Mucosa of rectum (tissue), 2 donors: ENCODE measurements at regions not wholly inside any gene's neighbourhood (a gene's known extent, or its start where the extent isn't known, plus 50 kb on each side); places are given as distances from the start of the nearest gene placed in this dataset.

Source experiments
- H3K27ac ChIP-seq, 2 donors: one replicate each; pipeline ENCODE4 v1.7.0; 2013; ENCODE audit warnings: inconsistent platforms in 2 of 2, low read depth in 2 of 2, low read length in 2 of 2
- H3K27me3 ChIP-seq, 2 donors: one replicate each; pipeline ENCODE4 v1.7.0; 2013; ENCODE audit warnings: low read length in 2 of 2; ENCODE audit not compliant: control insufficient read depth in 2 of 2, insufficient read depth in 2 of 2
- H3K36me3 ChIP-seq, 2 donors: one replicate each; pipeline ENCODE4 v1.7.0; 2013; ENCODE audit warnings: low read length in 2 of 2; ENCODE audit not compliant: control insufficient read depth in 2 of 2, insufficient read depth in 2 of 2
- H3K4me1 ChIP-seq, 2 donors: one replicate each; pipeline ENCODE4 v1.7.0; 2013; ENCODE audit warnings: low read length in 2 of 2, mild to moderate bottlenecking in 1 of 2; ENCODE audit not compliant: control insufficient read depth in 2 of 2, insufficient read depth in 2 of 2
- H3K4me3 ChIP-seq, 2 donors: one replicate each; pipeline ENCODE4 v1.7.0; 2013; ENCODE audit warnings: low read length in 2 of 2
- H3K9ac ChIP-seq, 2 donors: one replicate each; pipeline ENCODE4 v1.7.0; 2013; ENCODE audit warnings: low read length in 2 of 2, low read depth in 1 of 2, mild to moderate bottlenecking in 1 of 2
- H3K9me3 ChIP-seq, 2 donors: one replicate each; pipeline ENCODE4 v1.7.0; 2013; ENCODE audit warnings: low read length in 2 of 2; ENCODE audit not compliant: control insufficient read depth in 2 of 2
- donor health status: healthy.
- donor health status: Normal muscosa, but diverticular disease.

DNA sequence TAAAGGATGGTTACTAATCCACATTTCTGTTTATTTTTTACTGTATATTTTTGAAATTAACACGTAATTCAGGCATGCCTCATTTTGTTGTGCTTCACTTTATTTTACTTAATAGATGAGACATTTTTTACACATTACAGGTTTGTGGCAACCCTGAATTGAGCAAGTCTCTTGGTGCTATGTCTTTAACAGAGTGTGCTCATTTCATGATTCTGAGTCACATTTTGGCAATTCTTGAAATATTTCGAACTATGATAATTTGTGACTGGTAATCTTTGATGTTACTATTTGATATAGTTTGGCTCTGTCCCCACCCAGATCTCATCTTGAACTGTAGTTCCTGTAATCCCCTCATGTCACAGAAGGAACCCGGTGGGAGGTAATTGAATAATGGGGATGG is 1120.5 kb upstream of the FLRT2 start:
- Histone ChIP-seq H3K9me3 (no peaks in the 10 kb centered on the region), H3K4me3 (no peak overlapping the region), H3K4me1 (no peaks in the 10 kb centered on the region), H3K27ac (no peak overlapping the region), H3K27me3 (no peaks in the 10 kb centered on the region), H3K9ac (no peak overlapping the region), H3K36me3 (no peaks in the 10 kb centered on the region)

DNA sequence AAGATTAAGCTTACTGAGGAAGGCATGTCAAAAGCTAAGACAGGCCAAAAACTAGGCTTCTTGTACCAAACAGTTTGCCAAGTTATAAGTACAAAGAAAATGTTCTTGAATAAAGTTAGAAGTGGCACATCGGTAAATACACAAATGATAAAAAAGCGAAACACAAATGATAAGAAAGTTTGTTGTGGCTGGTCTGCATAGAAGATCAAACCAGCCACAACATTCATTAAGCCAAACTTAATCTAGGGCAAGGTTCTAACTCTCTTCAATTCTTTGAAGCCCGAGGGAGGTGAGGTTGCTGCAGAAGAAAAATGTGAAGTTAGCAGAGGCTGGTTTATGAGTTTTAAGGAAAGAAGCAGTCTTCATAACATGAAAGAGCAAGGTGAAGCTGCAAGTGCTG is 1119.6 kb upstream of the FLRT2 start:
- H3K9ac ChIP-seq, result no peak overlapping the region
- H3K27me3 ChIP-seq, result no peaks in the 10 kb centered on the region
- no peaks in the 10 kb centered on the region for H3K4me1 ChIP-seq
- no peaks in the 10 kb centered on the region for H3K36me3 ChIP-seq
- no peaks in the 10 kb centered on the region for H3K9me3 ChIP-seq
- no peak overlapping the region for H3K27ac ChIP-seq
- no peak overlapping the region for H3K4me3 ChIP-seq

DNA sequence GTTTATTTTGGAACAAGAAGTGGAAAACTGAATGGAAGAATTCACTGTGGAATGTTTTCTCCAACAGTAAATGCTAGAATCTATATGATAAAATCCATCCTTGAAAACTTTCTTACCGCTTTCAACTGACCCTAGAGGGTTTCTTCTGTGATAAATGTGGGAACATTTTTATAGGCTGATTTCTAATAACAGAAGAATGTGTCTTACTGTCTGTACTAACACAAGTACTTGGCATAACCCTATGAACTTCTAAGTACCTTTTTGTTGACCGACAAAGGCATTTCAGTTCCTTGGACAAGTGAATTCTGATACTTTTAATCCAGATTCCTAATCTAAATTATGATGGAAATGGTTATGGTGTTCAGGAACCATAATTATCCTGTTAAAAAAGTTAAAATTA is 1109.7 kb upstream of the FLRT2 start:
- Histone ChIP-seq H3K9ac (no peak overlapping the region), H3K4me1 (no peaks in the 10 kb centered on the region), H3K4me3 (no peak overlapping the region), H3K36me3 (no peaks in the 10 kb centered on the region), H3K9me3 (peaks cover 5 to 7% of the 10 kb centered on the region in 2 donors), H3K27me3 (no peaks in the 10 kb centered on the region), H3K27ac (no peak overlapping the region)

DNA sequence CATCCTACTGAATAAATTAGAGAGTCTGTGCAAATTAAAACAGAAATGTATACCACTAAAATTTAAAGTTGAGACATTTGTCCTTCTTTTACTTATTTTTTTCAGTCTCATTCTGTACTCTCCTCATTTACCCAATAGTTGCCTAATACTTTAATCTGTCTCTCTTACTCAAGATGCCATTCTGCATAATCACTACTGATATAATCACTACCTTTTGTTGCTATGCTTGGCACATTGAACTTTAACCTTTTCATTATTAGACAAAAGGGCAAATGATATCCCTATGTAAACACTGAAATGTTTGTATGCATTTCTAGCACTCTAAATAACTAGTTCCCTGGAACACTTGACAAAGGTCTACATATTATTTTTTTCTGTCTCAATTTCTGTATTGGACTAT is 1108.3 kb upstream of the FLRT2 start:
- Histone ChIP-seq H3K9ac (no peak overlapping the region), H3K4me3 (no peak overlapping the region), H3K9me3 (peaks cover 5 to 7% of the 10 kb centered on the region in 2 donors), H3K27ac (no peak overlapping the region), H3K36me3 (no peaks in the 10 kb centered on the region), H3K27me3 (no peaks in the 10 kb centered on the region), H3K4me1 (no peaks in the 10 kb centered on the region)

DNA sequence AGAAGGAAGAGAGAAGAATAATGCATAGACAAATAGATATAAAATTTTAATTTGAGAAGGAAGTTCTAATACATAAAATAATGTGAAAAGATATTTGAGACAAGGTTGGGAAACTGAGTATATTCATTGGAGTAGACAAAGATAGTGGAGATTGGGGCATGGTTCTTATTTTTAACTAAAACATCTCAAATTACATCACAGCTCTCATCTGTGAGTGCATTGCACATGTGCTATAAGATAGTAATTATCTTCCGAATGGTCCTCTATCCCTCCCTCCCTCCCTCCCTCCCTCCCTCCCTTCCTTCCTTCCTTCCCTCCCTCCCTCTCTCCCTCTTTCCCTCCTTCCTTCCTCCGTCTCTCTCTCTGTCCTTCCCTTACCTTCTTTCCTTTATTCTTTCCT is 1104.0 kb upstream of the FLRT2 start:
- no peaks in the 10 kb centered on the region for H3K9me3 ChIP-seq
- H3K9ac ChIP-seq, result no peak overlapping the region
- no peaks in the 10 kb centered on the region for H3K4me1 ChIP-seq
- H3K36me3 ChIP-seq, result no peaks in the 10 kb centered on the region
- no peaks in the 10 kb centered on the region for H3K27me3 ChIP-seq
- H3K4me3 ChIP-seq, result no peak overlapping the region
- no peak overlapping the region for H3K27ac ChIP-seq

DNA sequence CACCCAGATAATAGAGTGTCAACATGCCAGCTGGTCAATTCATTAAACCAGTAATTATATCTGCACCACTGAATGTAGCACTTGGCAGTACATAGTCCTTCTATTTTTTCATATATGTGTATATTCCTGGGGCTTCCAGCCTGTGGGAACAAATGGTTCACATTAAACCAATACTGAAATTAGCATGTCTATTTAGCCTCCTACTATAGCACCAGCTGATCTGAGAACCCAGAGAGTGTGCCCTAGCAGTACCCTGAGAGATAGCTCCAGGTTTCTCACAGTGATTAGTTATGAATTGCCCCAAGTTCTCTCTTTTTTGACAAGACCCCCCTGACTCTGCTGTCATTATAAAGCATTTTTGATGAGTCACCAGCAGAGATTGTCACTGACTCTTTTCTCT is 1097.3 kb upstream of the FLRT2 start:
- H3K9ac ChIP-seq, result no peak overlapping the region
- H3K9me3 ChIP-seq, result no peaks in the 10 kb centered on the region
- no peaks in the 10 kb centered on the region for H3K27me3 ChIP-seq
- no peak overlapping the region for H3K27ac ChIP-seq
- H3K4me1 ChIP-seq, result no peaks in the 10 kb centered on the region
- H3K36me3 ChIP-seq, result no peaks in the 10 kb centered on the region
- H3K4me3 ChIP-seq, result no peak overlapping the region

DNA sequence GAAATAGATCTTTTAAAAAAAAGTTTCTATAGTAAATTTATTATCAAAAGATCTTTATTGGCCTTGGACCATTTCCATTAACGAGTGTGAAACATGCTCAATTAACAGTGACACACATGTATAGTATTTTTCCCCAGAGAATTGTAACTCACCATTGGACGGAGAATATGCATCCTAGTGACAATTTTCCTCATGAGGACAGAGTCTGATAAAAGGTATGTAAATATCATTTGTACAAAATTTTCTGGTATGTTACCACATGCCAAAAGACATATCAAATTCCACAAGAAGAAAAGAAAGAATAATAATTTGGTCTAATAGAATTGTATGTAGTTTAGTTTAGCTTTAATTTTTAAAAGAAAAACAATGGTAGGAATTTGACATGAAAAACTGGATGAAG is 1096.0 kb upstream of the FLRT2 start:
- H3K27ac ChIP-seq, result no peak overlapping the region
- no peaks in the 10 kb centered on the region for H3K4me1 ChIP-seq
- H3K27me3 ChIP-seq, result no peaks in the 10 kb centered on the region
- no peak overlapping the region for H3K9ac ChIP-seq
- H3K9me3 ChIP-seq, result no peaks in the 10 kb centered on the region
- no peak overlapping the region for H3K4me3 ChIP-seq
- no peaks in the 10 kb centered on the region for H3K36me3 ChIP-seq

DNA sequence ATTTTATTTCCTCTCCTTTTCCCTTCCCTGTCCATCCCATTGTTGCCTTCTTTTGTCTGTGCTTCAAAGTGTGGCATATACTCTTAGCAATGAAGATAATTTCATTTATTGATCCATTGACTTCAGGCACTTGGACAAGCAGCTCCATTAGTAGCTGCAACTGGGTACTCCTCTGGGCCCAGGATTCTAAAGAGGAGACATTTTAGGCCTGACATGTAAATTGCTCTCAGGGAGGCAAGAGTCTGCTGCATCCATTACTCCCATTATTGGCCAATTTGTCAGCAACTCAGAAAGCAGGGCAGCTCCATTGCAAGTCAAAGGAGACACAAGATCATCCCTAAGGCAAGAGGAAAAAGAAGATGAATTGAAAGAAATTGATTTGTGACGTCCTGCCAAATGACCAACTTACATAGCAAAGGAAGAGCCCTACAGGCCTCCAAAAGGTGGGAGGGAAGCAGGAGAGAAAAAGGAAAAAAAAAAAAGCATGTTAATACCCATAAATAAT is 1094.1 kb upstream of the FLRT2 start:
- H3K36me3 ChIP-seq, result no peaks in the 10 kb centered on the region
- H3K27ac ChIP-seq, result no peak overlapping the region
- H3K27me3 ChIP-seq, result no peaks in the 10 kb centered on the region
- H3K9ac ChIP-seq, result no peak overlapping the region
- peaks cover 0 to 4% of the 10 kb centered on the region in 2 donors for H3K9me3 ChIP-seq
- no peak overlapping the region for H3K4me3 ChIP-seq
- H3K4me1 ChIP-seq, result no peaks in the 10 kb centered on the region

DNA sequence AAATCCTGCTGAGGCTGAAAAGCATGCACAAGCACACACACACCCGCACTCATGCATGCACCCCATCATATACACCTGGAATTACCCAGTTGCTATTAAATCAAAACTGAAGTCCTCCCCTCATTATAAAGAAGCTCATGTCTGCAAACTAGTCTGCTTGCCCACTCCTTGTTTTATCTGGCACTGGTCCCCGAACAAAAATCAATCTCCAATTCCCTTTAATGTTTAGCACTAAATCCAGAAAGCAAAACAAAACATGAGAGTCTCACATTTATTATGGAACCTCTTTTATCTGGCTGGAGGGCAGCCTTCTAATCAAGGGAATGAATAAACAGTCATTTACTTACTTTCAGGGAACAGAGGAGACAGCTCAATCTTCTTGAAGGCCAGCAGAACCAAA is 1093.4 kb upstream of the FLRT2 start:
- Histone ChIP-seq H3K9ac (no peak overlapping the region), H3K27me3 (no peaks in the 10 kb centered on the region), H3K36me3 (no peaks in the 10 kb centered on the region), H3K4me3 (no peak overlapping the region), H3K9me3 (peaks cover 0 to 4% of the 10 kb centered on the region in 2 donors), H3K27ac (no peak overlapping the region), H3K4me1 (no peaks in the 10 kb centered on the region)

DNA sequence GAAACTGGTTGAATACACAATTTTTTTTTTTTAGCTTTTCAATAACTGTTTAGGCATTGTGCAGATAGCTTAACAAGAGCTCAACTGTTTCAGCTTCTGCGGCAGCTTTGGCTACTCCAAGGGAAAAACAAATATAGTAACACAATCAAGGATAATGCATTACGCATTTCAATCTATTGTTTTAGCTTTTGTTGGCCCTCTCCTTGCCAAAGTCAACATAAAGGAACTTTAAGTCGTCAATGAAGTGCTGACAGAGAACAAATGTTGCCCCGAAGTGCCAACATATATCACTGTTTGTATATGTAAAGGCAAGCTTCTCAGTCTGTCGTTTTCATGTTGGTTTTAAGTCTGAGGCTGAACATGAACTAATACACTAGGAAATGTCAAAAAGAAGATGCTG is 1087.4 kb upstream of the FLRT2 start:
- Histone ChIP-seq H3K9ac (no peak overlapping the region), H3K36me3 (no peaks in the 10 kb centered on the region), H3K27me3 (no peaks in the 10 kb centered on the region)

DNA sequence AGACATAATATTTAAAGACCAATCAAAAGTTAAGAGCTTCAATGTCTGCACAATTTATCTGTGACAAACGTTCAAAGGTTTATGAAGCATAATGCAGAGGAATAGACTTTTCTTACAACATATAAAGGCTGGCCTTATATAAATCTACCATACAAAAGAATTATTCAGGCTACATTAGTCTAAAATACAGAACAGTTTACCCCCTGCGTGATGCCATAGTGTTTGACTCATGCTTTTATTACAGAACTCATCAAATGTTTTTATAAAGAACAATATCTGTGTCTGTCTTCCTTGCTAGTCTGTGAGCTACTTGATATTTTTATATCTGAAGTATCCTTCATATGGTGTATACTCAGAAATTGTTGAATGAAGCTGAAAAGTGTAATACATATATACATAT is 1084.5 kb upstream of the FLRT2 start:
- no peaks in the 10 kb centered on the region for H3K36me3 ChIP-seq

More for the DNA sequence above, 1087.4 kb upstream of the FLRT2 start:
- H3K4me1 ChIP-seq, result no peaks in the 10 kb centered on the region
- H3K27ac ChIP-seq, result no peak overlapping the region
- H3K9me3 ChIP-seq, result peaks cover 2 to 4% of the 10 kb centered on the region in 2 donors
- H3K4me3 ChIP-seq, result no peak overlapping the region

More for the DNA sequence above, 1084.5 kb upstream of the FLRT2 start:
- H3K4me3 ChIP-seq, result no peak overlapping the region
- H3K27ac ChIP-seq, result no peak overlapping the region
- no peaks in the 10 kb centered on the region for H3K27me3 ChIP-seq
- H3K9ac ChIP-seq, result no peak overlapping the region
- H3K4me1 ChIP-seq, result no peaks in the 10 kb centered on the region
- H3K9me3 ChIP-seq, result peaks cover 0 to 2% of the 10 kb centered on the region in 2 donors
